ENCODE measurements at regions not wholly inside any gene's neighbourhood (a gene's known extent, or its start where the extent isn't known, plus 50 kb on each side); places are given as distances from the start of the nearest gene placed in this dataset.

DNA sequence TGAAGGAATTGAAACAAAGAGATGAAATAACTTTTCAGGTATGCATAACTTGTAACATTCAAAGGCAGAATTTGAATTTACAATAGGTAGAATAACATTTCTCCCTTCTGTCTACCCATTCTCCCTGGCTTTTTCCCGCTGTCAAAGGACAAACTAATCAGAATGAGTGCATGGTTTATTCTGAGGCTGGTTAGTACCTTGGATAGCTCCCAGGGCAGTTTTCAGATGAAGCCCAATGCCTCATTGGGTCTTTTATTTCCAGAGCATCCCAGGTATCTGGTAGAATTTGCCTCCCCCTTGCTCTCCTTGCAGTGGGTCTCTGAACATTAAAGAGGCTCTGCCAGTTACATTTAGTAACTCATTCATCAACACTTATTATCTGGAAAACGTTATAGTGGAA lies 665.5 kb downstream of the BCKDHB start:
- no peak overlapping the region for H3K4me3 ChIP-seq (ENCODE audit: low read depth, low read length)
- TF ChIP-seq, protein P1, sequence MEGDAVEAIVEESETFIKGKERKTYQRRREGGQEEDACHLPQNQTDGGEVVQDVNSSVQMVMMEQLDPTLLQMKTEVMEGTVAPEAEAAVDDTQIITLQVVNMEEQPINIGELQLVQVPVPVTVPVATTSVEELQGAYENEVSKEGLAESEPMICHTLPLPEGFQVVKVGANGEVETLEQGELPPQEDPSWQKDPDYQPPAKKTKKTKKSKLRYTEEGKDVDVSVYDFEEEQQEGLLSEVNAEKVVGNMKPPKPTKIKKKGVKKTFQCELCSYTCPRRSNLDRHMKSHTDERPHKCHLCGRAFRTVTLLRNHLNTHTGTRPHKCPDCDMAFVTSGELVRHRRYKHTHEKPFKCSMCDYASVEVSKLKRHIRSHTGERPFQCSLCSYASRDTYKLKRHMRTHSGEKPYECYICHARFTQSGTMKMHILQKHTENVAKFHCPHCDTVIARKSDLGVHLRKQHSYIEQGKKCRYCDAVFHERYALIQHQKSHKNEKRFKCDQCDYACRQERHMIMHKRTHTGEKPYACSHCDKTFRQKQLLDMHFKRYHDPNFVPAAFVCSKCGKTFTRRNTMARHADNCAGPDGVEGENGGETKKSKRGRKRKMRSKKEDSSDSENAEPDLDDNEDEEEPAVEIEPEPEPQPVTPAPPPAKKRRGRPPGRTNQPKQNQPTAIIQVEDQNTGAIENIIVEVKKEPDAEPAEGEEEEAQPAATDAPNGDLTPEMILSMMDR (IDR thresholded peaks at IDR 0.05; ENCODE audit: low read depth, low read length): no peak
- in situ Hi-C loops (cut with HindIII; ENCODE audit: low sequenced_read_pairs): no loop called here
- peak; percentile 46 for DNase-seq (ENCODE audit: low read depth, low spot score)

DNA sequence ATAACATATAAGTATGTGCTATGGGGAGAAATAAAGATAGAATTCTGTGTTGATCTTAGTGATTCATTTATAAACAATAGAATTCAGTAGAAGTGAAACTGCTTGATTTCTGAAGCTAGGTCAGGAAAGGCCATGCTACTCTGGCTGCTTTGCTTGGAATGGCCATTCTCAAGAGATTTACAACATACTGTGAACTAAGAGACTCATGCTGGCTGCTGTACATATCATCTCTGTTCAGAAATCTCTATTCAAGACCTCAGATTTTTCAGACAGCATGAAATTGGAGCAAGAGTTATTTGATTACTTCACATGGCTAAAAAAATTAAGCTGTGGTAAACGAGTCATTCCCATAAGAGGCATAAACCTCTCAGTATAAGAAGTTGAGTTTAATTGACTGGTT lies 662.6 kb downstream of the BCKDHB start:
- peak; percentile 83 for DNase-seq (ENCODE audit: low read depth, low spot score)
- no peak overlapping the region for H3K4me3 ChIP-seq (ENCODE audit: low read depth, low read length)
- TF ChIP-seq, protein P1 (IDR thresholded peaks at IDR 0.05; ENCODE audit: low read depth, low read length): no peak
- in situ Hi-C loops (cut with HindIII; ENCODE audit: low sequenced_read_pairs): no loop called here

DNA sequence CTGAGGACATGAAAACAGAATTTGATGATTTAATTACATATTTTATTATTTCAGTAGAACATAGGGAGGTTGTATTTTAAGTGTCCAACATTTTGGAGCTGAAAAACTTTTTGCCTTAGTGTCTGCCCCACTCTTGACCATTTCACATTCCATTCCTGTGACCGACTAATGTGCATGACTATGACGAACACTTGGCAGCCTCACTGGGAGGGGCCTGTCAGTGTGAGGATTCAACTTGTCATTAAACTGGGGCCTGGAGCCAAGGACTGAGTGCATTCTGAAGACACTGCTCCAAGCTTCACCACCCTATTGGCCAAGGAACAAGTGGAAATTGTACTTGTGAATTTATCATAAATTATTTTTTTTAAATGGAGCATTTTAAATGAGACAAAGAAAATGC lies 661.3 kb downstream of the BCKDHB start:
- DNase-seq (ENCODE audit: low read depth, low spot score): peak; percentile 84
- TF ChIP-seq, protein P1 (IDR thresholded peaks at IDR 0.05; ENCODE audit: low read depth, low read length): no peak
- H3K4me3 ChIP-seq (ENCODE audit: low read depth, low read length): no peak overlapping the region
- in situ Hi-C loops (cut with HindIII; ENCODE audit: low sequenced_read_pairs): no loop called here

DNA sequence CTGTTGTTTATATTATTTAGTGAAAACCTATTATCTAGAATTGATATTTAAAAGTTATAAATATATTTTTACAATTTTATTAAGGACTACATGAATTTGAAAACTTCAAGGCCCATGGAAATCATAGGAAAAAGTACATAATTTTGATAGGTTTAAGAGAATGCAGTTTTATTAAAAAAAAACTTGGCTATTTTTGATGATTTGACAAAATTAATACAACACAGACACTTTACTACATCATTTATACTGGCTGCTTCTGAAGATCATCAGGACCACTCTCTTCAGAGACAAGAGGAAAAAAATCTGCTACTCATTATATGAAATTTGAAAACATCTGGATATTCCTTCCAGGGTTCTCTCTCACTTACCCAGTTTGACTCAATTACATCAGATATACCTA lies 637.7 kb downstream of the BCKDHB start:
- TF ChIP-seq, protein P1 (IDR thresholded peaks at IDR 0.05; ENCODE audit: low read depth, low read length): no peak
- in situ Hi-C loops (cut with HindIII; ENCODE audit: low sequenced_read_pairs): no loop called here
- no peak overlapping the region for H3K4me3 ChIP-seq (ENCODE audit: low read depth, low read length)
- DNase-seq (ENCODE audit: low read depth, low spot score): no peak

DNA sequence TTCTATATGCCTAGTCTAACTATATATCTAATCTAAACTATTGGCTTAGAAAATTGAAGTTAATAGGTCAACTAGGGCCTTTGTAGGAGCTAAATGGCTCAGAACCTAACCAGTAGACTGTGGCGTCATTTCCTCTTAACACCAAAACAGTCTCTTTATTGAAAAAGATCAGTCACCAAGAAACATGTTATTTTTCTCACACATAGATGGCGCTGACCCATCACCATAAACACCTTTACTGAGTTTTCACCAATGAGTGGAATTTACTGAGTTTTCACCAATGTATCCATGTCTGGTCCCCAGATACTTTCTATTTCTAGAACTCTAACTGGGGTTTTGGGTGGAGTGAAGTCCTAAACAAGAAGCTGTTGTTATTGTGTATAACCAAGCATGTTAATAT lies 636.0 kb downstream of the BCKDHB start:
- peak; percentile 63 for DNase-seq (ENCODE audit: low read depth, low spot score)
- no peak overlapping the region for H3K4me3 ChIP-seq (ENCODE audit: low read depth, low read length)
- in situ Hi-C loops (cut with HindIII; ENCODE audit: low sequenced_read_pairs): no loop called here
- TF ChIP-seq, protein P1 (IDR thresholded peaks at IDR 0.05; ENCODE audit: low read depth, low read length): peak; percentile 39

DNA sequence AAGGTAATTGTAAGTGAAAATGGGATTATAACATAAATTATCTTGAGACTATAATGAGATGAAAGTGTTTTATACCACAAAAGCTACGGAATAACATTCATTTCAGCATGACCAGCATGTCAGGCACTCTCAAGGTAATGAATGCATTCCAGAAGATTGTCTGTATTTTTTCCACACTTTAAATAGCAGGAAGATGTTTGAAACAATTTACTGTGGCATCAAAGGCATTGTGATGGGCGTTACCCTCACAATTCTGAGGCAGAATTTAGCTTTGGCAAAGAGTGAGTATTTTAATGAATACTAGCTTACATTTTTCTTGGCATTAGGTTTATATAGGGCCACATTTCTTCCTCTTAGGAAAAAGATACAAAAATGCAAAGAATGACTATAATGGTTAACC lies 627.2 kb downstream of the BCKDHB start:
- peak; percentile 12 for DNase-seq (ENCODE audit: low read depth, low spot score)
- no peak overlapping the region for H3K4me3 ChIP-seq (ENCODE audit: low read depth, low read length)
- in situ Hi-C loops (cut with HindIII; ENCODE audit: low sequenced_read_pairs): no loop called here
- TF ChIP-seq, protein P1 (IDR thresholded peaks at IDR 0.05; ENCODE audit: low read depth, low read length): no peak

DNA sequence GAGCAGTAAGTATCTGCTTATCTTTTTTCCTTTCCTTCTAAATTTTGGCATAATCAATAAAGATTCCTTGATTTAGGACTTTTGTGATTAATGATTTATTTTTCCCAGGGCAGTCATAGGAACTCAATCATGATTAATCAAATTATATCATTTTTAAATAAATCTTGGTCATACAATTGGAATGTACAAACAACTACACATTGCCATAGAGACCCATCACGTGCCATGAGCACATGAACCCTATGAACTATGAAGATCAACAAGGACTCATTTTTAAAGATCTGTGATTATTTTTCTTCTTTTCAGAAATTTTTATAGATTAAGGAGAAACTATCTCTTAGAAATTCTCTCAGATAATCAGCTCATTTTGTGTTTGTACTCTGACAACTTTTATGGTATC lies 622.4 kb downstream of the BCKDHB start:
- DNase-seq (ENCODE audit: low read depth, low spot score): no peak
- in situ Hi-C loops (cut with HindIII; ENCODE audit: low sequenced_read_pairs): no loop called here
- TF ChIP-seq, protein P1 (IDR thresholded peaks at IDR 0.05; ENCODE audit: low read depth, low read length): no peak
- no peak overlapping the region for H3K4me3 ChIP-seq (ENCODE audit: low read depth, low read length)
